ENCODE measurements at regions not wholly inside any gene's neighbourhood (a gene's known extent, or its start where the extent isn't known, plus 50 kb on each side); places are given as distances from the start of the nearest gene placed in this dataset.
"Not testable (repeated sequence)": the region's sequence is repeated elsewhere in the genome, so short reads cannot be mapped to it uniquely, and the experiment has no call there.

GRCh38 chr9:61974501-61974900, 784.7 kb downstream of the SPATA31A7 start:
- TF ChIP-seq CTCF, POLR2A (IDR thresholded peaks at IDR 0.05): not testable (repeated sequence)
